AG09309 (cell line): ENCODE measurements at regions not wholly inside any gene's neighbourhood (a gene's known extent, or its start where the extent isn't known, plus 50 kb on each side); places are given as distances from the start of the nearest gene placed in this dataset.

Source experiments
- DNase-seq: peaks from one replicate; pipeline ENCODE4 v3.0.0-alpha.2; 2010; ENCODE audit warnings: low read depth
- H3K4me3 ChIP-seq: 2 replicates; pipeline ENCODE4 v1.5.1; 2011; ENCODE audit warnings: mild to moderate bottlenecking, low read depth, low read length, moderate library complexity; ENCODE audit not compliant: control insufficient read depth
- CTCF ChIP-seq: IDR thresholded peaks from 2 replicates; pipeline ENCODE4 v1.5.1; 2011; ENCODE audit warnings: mild to moderate bottlenecking, low read depth, low read length, inconsistent platforms; ENCODE audit not compliant: insufficient read depth, control insufficient read depth; ENCODE audit errors: missing control alignments

DNA sequence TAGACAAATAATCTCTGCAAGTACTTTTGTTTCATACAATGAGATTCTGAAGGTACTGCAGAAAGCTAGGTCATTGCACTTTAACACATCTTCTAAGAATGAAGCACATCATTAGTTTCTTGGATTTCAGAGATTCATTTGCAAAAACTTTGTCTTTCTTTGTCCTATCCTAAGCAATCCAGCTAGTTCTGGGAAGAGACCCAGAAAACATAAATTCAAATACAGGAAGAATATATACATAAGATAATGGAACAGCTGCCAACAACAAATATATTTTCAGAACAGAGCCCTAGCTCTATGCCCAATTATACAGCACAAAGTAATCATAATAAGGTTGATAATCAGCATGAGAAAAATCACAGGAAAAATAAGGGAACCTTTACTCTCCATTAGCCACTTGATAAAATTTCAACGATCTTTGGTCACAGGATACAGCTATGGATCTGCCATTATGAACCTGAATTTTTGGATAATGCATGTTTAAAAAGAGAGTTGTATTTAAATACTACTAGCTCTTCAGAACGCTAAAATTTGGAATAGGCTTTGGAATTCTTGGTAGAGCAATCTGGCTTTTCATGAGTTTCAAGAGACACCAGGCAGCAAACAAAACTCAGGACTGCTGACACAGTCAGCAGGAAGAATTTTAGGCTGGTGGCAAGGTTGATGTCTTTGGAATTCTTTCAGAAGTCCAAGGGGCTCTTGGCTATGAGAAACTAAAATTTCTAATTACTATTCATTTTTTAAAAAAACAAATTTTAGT, 250.4 kb upstream of the SMIM21 start:
- DNase-seq, result no peak
- TF ChIP-seq CTCF, result no peak
- no peak overlapping the region for H3K4me3 ChIP-seq

DNA sequence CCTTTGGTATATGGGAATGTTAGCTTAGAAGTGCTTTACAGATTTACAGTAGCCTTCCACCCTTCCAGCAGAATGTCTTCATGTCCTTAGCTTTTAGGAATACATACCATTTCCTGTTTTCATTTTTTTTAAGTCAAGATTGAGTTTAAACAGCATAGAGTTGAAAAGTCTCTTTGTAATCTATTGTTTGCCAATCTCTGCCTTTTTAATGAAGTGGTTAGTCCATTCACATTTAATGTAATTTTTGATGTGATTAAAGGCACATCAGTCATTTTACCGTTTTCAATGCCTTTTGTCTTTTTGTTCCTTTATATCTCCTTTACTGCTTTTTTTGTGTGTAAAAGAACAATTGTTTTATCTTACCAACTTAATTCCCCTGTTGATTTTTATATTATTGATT, 233.4 kb upstream of the SMIM21 start:
- no peak for DNase-seq
- TF ChIP-seq CTCF, result no peak
- no peak overlapping the region for H3K4me3 ChIP-seq

DNA sequence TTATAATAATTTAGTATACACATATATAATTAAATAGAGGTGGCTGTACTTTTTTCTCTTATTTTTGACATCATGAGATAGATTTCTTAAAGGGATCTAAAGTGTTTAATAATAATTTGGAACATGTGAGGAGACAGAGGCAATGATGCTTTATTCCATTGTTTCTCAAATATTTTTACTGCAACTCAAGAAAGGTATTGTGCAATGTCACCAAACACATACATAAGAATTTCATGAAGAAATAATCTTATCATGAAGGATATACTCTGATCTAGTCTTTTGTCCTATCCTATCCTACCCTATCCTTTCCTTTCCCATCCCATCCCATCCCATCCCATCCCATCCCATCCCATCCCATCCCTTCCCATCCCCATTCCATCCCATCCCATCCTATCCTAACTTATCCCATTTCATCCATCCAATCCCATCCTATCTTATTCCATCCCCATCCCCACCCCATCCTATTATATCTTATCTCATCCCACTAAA, 232.1 kb upstream of the SMIM21 start:
- no peak for DNase-seq
- H3K4me3 ChIP-seq, result no peak overlapping the region
- TF ChIP-seq CTCF, result no peak

DNA sequence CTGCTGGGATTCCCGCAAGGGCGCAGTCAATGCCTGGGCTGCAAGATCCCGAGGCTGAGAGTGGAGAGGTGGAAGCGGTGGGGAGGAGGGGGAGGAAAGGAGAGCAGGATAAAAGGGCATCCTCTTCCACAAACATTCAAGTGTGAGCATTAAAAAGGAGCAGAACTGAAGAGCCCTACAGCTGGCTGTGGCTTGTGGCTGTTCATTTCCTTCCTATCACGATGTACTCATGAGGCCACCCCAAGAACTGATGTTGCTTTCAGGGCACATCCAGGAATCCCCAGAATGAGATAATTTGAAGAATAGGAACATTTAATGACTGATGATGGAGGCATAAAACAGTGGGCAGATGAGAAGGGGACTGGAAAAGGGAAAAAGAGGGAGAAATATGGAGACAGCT, 230.8 kb upstream of the SMIM21 start:
- no peak overlapping the region for H3K4me3 ChIP-seq
- DNase-seq, result no peak
- no peak for TF ChIP-seq CTCF

GRCh38 chr18:75656563-75657247, 229.2 kb upstream of the SMIM21 start:
- H3K4me3 ChIP-seq, result no peak overlapping the region
- TF ChIP-seq CTCF, result no peak
- DNase-seq, result no peak

DNA sequence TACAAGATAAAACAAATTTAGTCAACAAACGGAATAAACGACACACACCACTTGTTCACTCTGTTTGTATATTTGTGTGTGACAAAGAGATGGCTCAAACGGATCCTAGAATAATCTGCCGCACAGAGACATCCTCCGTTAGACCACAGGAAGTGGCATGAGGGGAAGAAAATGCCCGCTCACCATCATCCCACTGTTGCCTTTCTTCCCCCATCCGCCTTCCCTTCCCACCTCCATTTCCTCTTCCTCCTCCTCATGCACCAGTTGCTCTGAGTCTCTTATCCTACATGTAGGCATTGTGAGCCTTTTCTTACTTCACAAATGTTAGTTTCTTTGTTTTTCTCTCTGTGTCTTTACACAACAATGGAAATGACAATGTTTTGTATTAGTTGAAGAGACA, 228.5 kb upstream of the SMIM21 start:
- H3K4me3 ChIP-seq, result no peak overlapping the region
- no peak for DNase-seq
- TF ChIP-seq CTCF, result no peak
